HepG2 (cell line): ENCODE measurements at regions not wholly inside any gene's neighbourhood (a gene's known extent, or its start where the extent isn't known, plus 50 kb on each side); places are given as distances from the start of the nearest gene placed in this dataset.
A peak's percentile ranks its signal among the peaks of the same experiment; 100 is the strongest.

Experiments used
- ERF ChIP-seq: IDR thresholded peaks from 2 replicates; pipeline ENCODE4 v1.6.1; 2018; ENCODE audit warnings: missing biosample characterization, missing genetic modification reagents
- FOSL2 ChIP-seq: sonication (generic); formaldehyde crosslinking; IDR thresholded peaks from 2 replicates; pipeline ENCODE4 v1.4.0; 2020; ENCODE audit warnings: missing genetic modification reagents
- FOXK1 ChIP-seq: sonication (generic); formaldehyde crosslinking; IDR thresholded peaks from 2 replicates; pipeline ENCODE4 v1.4.0; 2020; ENCODE audit warnings: low read depth, missing genetic modification reagents, borderline replicate concordance
- FOXP4 ChIP-seq: sonication (generic); formaldehyde crosslinking; IDR thresholded peaks from 2 replicates; pipeline ENCODE4 v1.4.0; 2020; ENCODE audit warnings: missing genetic modification reagents
- MLXIP ChIP-seq: sonication (generic); formaldehyde crosslinking; IDR thresholded peaks from 2 replicates; pipeline ENCODE4 v1.9.0; 2021; ENCODE audit warnings: missing genetic modification reagents, borderline replicate concordance
- PITX1 ChIP-seq: sonication (generic); formaldehyde crosslinking; IDR thresholded peaks from 2 replicates; pipeline ENCODE4 v1.5.1; 2020; ENCODE audit warnings: mild to moderate bottlenecking, missing genetic modification reagents
- SAP130 ChIP-seq: IDR thresholded peaks from 2 replicates; pipeline ENCODE4 v1.6.1; 2016; ENCODE audit warnings: low read depth
- TBX2 ChIP-seq: sonication (generic); formaldehyde crosslinking; IDR thresholded peaks from 2 replicates; pipeline ENCODE4 v1.5.0; 2020; ENCODE audit warnings: missing genetic modification reagents, mild to moderate bottlenecking, borderline replicate concordance
- ZBTB7B ChIP-seq: sonication (generic); formaldehyde crosslinking; IDR thresholded peaks from 2 replicates; pipeline ENCODE4 v1.4.0; 2020; ENCODE audit warnings: missing genetic modification reagents
- ZEB1 ChIP-seq: IDR thresholded peaks from 2 replicates; pipeline ENCODE4 v1.6.1; 2012; ENCODE audit warnings: mild to moderate bottlenecking, low read depth, inconsistent platforms; ENCODE audit not compliant: insufficient replicate concordance
- ZNF17 ChIP-seq: sonication (generic); formaldehyde crosslinking; IDR thresholded peaks from 2 replicates; pipeline ENCODE4 v1.5.0; 2020; ENCODE audit warnings: mild to moderate bottlenecking, missing genetic modification reagents
- ZNF800 ChIP-seq: sonication (generic); formaldehyde crosslinking; IDR thresholded peaks from 2 replicates; pipeline ENCODE4 v1.4.0; 2020; ENCODE audit warnings: missing genetic modification reagents
- TF ChIP-seq, protein P1 (sequence below): sonication (generic); formaldehyde crosslinking; IDR thresholded peaks from 2 replicates; pipeline ENCODE4 v1.9.0; 2021; ENCODE audit warnings: missing genetic modification reagents, mild to moderate bottlenecking, borderline replicate concordance
- TF ChIP-seq, protein P2 (sequence below): sonication (generic); formaldehyde crosslinking; IDR thresholded peaks from 2 replicates; pipeline ENCODE4 v1.4.0; 2020; ENCODE audit warnings: mild to moderate bottlenecking, missing genetic modification reagents
- TF ChIP-seq, protein P3 (sequence below): sonication (generic); formaldehyde crosslinking; IDR thresholded peaks from 2 replicates; pipeline ENCODE4 v1.4.0; 2020; ENCODE audit warnings: missing genetic modification reagents
- TF ChIP-seq, protein P4 (sequence below): sonication (generic); formaldehyde crosslinking; conservative IDR thresholded peaks from 2 replicates; pipeline ENCODE4 v1.4.0; 2020; ENCODE audit warnings: missing genetic modification reagents
- TF ChIP-seq, protein P5 (sequence below): sonication (generic); IDR thresholded peaks from 2 replicates; pipeline ENCODE4 v1.6.1; 2016; ENCODE audit warnings: low read depth, borderline replicate concordance

GRCh38 chr19:56918682-56919307 is 78.3 kb upstream of the PEG3 start (continued):
- TF ChIP-seq, protein P1, sequence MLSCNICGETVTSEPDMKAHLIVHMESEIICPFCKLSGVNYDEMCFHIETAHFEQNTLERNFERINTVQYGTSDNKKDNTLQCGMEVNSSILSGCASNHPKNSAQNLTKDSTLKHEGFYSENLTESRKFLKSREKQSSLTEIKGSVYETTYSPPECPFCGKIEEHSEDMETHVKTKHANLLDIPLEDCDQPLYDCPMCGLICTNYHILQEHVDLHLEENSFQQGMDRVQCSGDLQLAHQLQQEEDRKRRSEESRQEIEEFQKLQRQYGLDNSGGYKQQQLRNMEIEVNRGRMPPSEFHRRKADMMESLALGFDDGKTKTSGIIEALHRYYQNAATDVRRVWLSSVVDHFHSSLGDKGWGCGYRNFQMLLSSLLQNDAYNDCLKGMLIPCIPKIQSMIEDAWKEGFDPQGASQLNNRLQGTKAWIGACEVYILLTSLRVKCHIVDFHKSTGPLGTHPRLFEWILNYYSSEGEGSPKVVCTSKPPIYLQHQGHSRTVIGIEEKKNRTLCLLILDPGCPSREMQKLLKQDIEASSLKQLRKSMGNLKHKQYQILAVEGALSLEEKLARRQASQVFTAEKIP (CRISPR knock-in tag): no peak
- TF ChIP-seq TBX2 (CRISPR knock-in tag) (peak; percentile 82), ZEB1 (peak; percentile 51), ZNF17 (CRISPR knock-in tag) (no peak), FOXP4 (CRISPR knock-in tag) (peak; percentile 95), ZBTB7B (CRISPR knock-in tag) (peak; percentile 96), FOSL2 (CRISPR knock-in tag) (peak; percentile 70), FOXK1 (CRISPR knock-in tag) (peak; percentile 48; the same call in 1 of the 2 replicates), MLXIP (CRISPR knock-in tag) (0 out of 2 replicates have a peak, but pooled peaks have one; percentile 40), SAP130 (CRISPR knock-in tag) (peak; percentile 73), ZNF800 (CRISPR knock-in tag) (peak; percentile 24; the same call in 1 of the 2 replicates), ERF (CRISPR knock-in tag) (peak; percentile 79), PITX1 (CRISPR knock-in tag) (peak; percentile 54)
- TF ChIP-seq, protein P2, sequence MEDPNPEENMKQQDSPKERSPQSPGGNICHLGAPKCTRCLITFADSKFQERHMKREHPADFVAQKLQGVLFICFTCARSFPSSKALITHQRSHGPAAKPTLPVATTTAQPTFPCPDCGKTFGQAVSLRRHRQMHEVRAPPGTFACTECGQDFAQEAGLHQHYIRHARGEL (CRISPR knock-in tag): no peak
- TF ChIP-seq, protein P3, sequence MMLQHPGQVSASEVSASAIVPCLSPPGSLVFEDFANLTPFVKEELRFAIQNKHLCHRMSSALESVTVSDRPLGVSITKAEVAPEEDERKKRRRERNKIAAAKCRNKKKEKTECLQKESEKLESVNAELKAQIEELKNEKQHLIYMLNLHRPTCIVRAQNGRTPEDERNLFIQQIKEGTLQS (CRISPR knock-in tag): no peak; the same call in 1 of the 2 replicates
- TF ChIP-seq, protein P4, sequence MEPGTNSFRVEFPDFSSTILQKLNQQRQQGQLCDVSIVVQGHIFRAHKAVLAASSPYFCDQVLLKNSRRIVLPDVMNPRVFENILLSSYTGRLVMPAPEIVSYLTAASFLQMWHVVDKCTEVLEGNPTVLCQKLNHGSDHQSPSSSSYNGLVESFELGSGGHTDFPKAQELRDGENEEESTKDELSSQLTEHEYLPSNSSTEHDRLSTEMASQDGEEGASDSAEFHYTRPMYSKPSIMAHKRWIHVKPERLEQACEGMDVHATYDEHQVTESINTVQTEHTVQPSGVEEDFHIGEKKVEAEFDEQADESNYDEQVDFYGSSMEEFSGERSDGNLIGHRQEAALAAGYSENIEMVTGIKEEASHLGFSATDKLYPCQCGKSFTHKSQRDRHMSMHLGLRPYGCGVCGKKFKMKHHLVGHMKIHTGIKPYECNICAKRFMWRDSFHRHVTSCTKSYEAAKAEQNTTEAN (CRISPR knock-in tag): peak; percentile 81
- TF ChIP-seq, protein P5, sequence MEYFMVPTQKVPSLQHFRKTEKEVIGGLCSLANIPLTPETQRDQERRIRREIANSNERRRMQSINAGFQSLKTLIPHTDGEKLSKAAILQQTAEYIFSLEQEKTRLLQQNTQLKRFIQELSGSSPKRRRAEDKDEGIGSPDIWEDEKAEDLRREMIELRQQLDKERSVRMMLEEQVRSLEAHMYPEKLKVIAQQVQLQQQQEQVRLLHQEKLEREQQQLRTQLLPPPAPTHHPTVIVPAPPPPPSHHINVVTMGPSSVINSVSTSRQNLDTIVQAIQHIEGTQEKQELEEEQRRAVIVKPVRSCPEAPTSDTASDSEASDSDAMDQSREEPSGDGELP: peak; percentile 48; the same call in 1 of the 2 replicates
